ENCODE measurements at regions not wholly inside any gene's neighbourhood (a gene's known extent, or its start where the extent isn't known, plus 50 kb on each side); places are given as distances from the start of the nearest gene placed in this dataset.

- ATAC-seq (ENCODE audit: low read depth) (no peak), DNase-seq (no peak)
- in situ Hi-C loops (cut with MboI; ENCODE audit: low sequenced_read_pairs), result no loop called here
- Histone ChIP-seq H2AK9ac (replicated peaks; ENCODE audit: low read depth, low read length, poor library complexity) (no peak overlapping the region), H3K36me3 (ENCODE audit: control insufficient read depth, insufficient read depth, low read length) (no peaks in the 10 kb centered on the region), H3K79me1 (ENCODE audit: low read depth in 1 of 2, low read length in 2 of 2) (no peaks in the 10 kb centered on the region), H3K4me2 (ENCODE audit: low read depth, low read length) (no peak overlapping the region), H3K9ac (ENCODE audit: low read depth, low read length) (no peak overlapping the region), H4K20me1 (ENCODE audit: insufficient read depth, low read length) (no peaks in the 10 kb centered on the region), H4K91ac (ENCODE audit: insufficient read depth, low read depth, low read length) (no peak overlapping the region), H3K23ac (ENCODE audit: low read depth, low read length) (no peak overlapping the region), H3K14ac (replicated peaks; ENCODE audit: low read depth, low read length) (no peak overlapping the region), H3K9me3 (ENCODE audit: control insufficient read depth, insufficient read depth, low read length) (peaks cover 3% of the 10 kb centered on the region), H3K27me3 (ENCODE audit: control insufficient read depth, insufficient read depth, low read length) (no peaks in the 10 kb centered on the region), H3K9me1 (ENCODE audit: insufficient read depth, low read length) (no peaks in the 10 kb centered on the region), H3K4me3 (ENCODE audit: insufficient read depth, low read depth, low read length) (no peak overlapping the region), H3K4me1 (ENCODE audit: control insufficient read depth, insufficient read depth, low read length) (no peaks in the 10 kb centered on the region), H3K27ac (ENCODE audit: insufficient read depth, low read length) (no peak overlapping the region), H2BK15ac (ENCODE audit: low read depth, low read length) (no peak overlapping the region), H3K56ac (ENCODE audit: extremely low read depth, insufficient read depth, low read length) (no peak overlapping the region), H2AK5ac (ENCODE audit: low read depth, low read length) (no peak overlapping the region), H2BK5ac (ENCODE audit: low read depth, low read length, poor library complexity, severe bottlenecking) (no peak overlapping the region), H2AFZ (replicated peaks; ENCODE audit: low read length, poor library complexity) (no peak overlapping the region), H2BK20ac (ENCODE audit: low read depth, low read length) (no peak overlapping the region), H3K18ac (ENCODE audit: low read depth, low read length) (no peak overlapping the region), H3K4ac (ENCODE audit: low read depth, low read length) (no peak overlapping the region), H4K8ac (ENCODE audit: low read depth in 2 of 2, low read length in 2 of 2) (no peak overlapping the region), H2BK120ac (ENCODE audit: low read depth, low read length) (no peak overlapping the region), H4K5ac (ENCODE audit: low read depth, low read length) (no peak overlapping the region)
- TF ChIP-seq ELK1 (IDR thresholded peaks at IDR 0.05; ENCODE audit: borderline replicate concordance, low read depth, low read length), result no peak
- no peak for TF ChIP-seq CTCF (conservative IDR thresholded peaks at IDR 0.05; ENCODE audit: low read depth, low read length)
- TF ChIP-seq BHLHE40 (IDR thresholded peaks at IDR 0.05; ENCODE audit: low read depth, low read length), result no peak
- TF ChIP-seq RFX5 (IDR thresholded peaks at IDR 0.05; ENCODE audit: low read depth, low read length), result no peak
- TF ChIP-seq MAFK (IDR thresholded peaks at IDR 0.05; ENCODE audit: low read depth, low read length), result no peak
- no peak for TF ChIP-seq NFE2L2 (IDR thresholded peaks at IDR 0.05; ENCODE audit: low read depth, low read length)
- no peak for TF ChIP-seq MXI1 (IDR thresholded peaks at IDR 0.05; ENCODE audit: borderline replicate concordance, low read depth, low read length)
- TF ChIP-seq RAD21 (IDR thresholded peaks at IDR 0.05; ENCODE audit: low read length), result no peak
- no peak for TF ChIP-seq POLR2A (IDR thresholded peaks at IDR 0.05; ENCODE audit: low read depth, low read length)
- no peak for TF ChIP-seq SMC3 (IDR thresholded peaks at IDR 0.05; ENCODE audit: low read depth, low read length)
- no peak for TF ChIP-seq FOS (IDR thresholded peaks at IDR 0.05; ENCODE audit: low read depth, low read length)
- no peak for TF ChIP-seq MAZ (IDR thresholded peaks at IDR 0.05; ENCODE audit: borderline replicate concordance, low read depth, low read length)
- no peak for TF ChIP-seq USF2 (IDR thresholded peaks at IDR 0.05; ENCODE audit: low read depth, low read length)
- no peak for TF ChIP-seq CEBPB (IDR thresholded peaks at IDR 0.05; ENCODE audit: low read depth, low read length)
- no peak for TF ChIP-seq RCOR1 (IDR thresholded peaks at IDR 0.05; ENCODE audit: insufficient replicate concordance, low read length)
- no peak for TF ChIP-seq CHD1 (IDR thresholded peaks at IDR 0.05; ENCODE audit: low read depth, low read length)
- ChIA-PET CTCF (no interaction called here), POLR2A (ENCODE audit: unreplicated experiment) (no interaction called here)
- WGBS, 2 experiments (ENCODE audit: extremely low coverage in 2 of 2, insufficient read length in 1 of 2), result no CpG with 5 or more reads among the region's 3 CpGs
- intact Hi-C loops (cut with micrococcal nuclease), result no loop called here
- dilution Hi-C loops (cut with HindIII; ENCODE audit: low sequenced_read_pairs, unreplicated experiment), result no loop called here
- BruUV-seq (replicated peaks), result no TSS peak
These were observed 364.2 kb downstream of the GALC start for GRCh38 chr14:87628780-87629179.

Measured in IMR-90 (cell line).